Left ventricle myocardium superior (tissue), 1 donor: ENCODE measurements at regions not wholly inside any gene's neighbourhood (a gene's known extent, or its start where the extent isn't known, plus 50 kb on each side); places are given as distances from the start of the nearest gene placed in this dataset.
"Not testable (repeated sequence)": the region's sequence is repeated elsewhere in the genome, so short reads cannot be mapped to it uniquely, and the experiment has no call there.

Experiments used
- ATAC-seq: fragments of 200-7000 bp; cut with Tn5 transposase; one replicate; pipeline ENCODE4 v1.9.1; 2020; ENCODE audit warnings: mild to moderate bottlenecking, moderate library complexity
- DNase-seq: peaks from one replicate; pipeline ENCODE4 v3.0.0-alpha.2; 2020
- intact Hi-C: fragments of 100-400 bp; cut with micrococcal nuclease; formaldehyde crosslinking; loops from one replicate; pipeline ENCODE4 v1.11.0; 2022
- donor health status: DM: no; HTN: yes; CAD: no; lungs with severe emphysema.

DNA sequence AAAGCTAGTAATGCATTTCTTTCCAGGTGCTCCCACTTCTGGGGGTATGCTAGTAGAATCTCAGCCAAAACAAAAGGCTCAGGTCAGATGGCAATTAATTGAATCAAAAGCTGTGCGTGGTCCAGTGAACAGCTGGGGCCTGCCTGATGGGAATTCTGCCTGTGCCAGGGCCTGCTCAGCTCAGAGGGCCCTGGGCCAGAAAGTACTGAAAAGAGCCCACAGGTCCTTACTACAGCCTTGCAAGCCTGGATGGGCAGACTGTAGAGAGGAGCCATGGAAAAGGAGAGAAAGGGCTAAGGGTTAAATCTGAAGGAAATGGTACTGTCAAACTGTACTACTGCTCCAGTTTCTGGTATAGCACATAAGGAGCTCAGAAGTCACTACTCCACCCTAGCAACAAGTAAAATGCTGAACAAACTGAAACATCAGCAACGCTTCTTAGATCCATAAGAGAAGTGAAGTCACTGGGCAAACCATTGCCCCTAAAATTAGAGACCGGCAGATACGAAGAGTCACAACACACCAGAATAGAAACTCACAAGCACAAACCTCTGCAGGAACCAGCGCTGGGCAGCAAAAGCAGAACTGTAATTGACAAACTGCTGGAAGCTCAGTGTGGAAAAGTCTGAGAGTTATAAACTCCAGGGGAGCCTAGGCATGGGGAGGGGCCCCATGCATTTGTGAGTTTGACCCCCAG is 121.1 kb upstream of the SYT6 start:
- intact Hi-C loops: no loop called here
- ATAC-seq: peak; percentile 84

GRCh38 chr1:114272593-114272992 is 118.9 kb upstream of the SYT6 start:
- DNase-seq: no peak
- ATAC-seq: peak; percentile 82
- intact Hi-C loops: no loop called here

More for the DNA sequence above, 121.1 kb upstream of the SYT6 start:
- DNase-seq: no peak

GRCh38 chr1:114270718-114271117 is 117.0 kb upstream of the SYT6 start:
- intact Hi-C loops: no loop called here
- DNase-seq (no peak), ATAC-seq (no peak)

DNA sequence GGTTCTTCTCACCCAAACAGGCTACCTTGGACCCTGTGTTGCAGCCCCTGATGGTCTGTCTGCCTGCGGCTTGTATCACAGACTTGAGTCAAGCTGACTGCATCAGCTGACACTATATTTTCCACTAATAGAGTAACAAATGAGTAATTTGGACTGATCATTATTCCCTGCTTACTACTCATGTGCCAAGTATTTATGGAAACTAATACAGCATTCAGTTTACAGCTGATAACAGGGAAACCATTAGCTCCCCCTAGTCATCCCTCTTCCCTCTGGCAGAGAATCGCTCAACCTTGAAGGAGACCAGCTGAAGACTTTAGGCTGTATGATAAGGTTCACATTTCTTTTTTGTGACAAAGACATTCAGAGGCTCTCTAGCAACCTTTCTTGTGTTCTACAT is 116.6 kb upstream of the SYT6 start:
- DNase-seq (no peak), ATAC-seq (no peak)
- intact Hi-C loops: no loop called here

DNA sequence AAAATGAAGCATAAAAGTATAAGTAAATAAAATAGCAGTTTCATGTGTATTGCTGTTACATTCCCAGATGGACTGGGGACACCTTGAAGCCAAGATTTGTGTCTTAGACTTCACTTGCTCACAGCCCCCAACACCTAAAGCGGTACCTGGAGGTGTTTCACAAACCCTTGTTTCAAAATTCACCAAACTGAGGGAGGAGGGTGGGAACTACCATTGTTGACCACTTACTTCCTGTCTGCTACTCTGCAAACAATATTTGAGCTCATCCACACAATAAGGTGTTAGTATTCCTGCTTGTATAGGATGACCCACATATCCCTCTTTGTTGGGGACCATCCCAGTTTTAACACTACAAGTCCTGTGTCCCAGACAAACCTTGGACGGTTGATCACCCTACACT is 115.9 kb upstream of the SYT6 start:
- no peak for DNase-seq
- ATAC-seq: no peak
- intact Hi-C loops: no loop called here

DNA sequence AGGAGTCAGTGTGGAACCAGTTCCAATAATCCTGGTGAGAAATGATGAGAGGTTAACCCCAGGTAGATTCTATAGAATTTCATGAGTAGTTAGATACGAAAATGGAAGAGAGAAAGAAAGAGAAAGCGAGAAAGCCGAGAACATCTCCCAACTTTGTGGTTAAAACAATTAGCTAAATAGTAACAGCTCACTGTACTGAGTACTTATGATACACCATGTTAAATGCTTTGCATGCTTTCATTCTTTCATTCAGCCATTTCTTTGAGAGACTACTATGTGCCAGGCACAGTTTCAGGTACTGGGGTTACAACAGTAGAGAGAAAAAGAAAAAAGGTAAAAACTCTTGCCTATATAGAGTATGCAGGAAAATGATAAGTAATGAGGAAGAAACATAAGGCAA is 109.7 kb upstream of the SYT6 start:
- DNase-seq (no peak), ATAC-seq (no peak)
- intact Hi-C loops: no loop called here

GRCh38 chr1:114262337-114262736 is 108.7 kb upstream of the SYT6 start:
- ATAC-seq: no peak
- intact Hi-C loops: no loop called here
- no peak for DNase-seq

- peak; percentile 73 for ATAC-seq
- no peak for DNase-seq
- intact Hi-C loops: no loop called here
Measured at GRCh38 chr1:114260805-114261484, 107.3 kb upstream of the SYT6 start.

DNA sequence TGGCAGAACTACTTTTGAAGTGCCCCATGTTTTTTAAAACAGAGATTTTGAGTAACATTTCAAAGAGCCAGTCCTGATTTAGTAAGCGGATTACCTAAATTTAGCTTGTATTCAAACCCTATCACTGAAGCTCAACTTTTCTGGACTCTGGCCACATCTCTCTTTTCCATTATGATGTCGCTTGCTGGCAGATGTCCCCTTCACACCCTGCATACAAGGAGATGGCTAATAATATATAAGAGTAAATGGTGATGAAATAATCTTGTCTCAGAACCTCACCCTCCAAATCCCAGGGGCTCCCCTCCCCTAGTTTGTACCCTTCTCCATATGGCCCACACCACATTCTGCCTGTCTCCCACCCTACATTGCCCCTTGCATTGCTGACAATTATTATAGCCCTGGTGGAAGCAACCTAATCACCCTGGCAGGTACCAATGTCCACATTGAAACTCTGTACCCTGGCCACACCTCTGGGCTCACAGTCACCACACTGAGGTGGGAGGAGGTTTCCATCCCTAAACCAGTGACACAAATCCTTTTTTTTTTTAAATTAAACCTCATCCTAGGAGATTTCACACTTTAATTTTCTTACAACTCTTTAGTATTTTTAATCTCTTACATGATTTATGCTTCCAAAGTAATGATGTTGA is 106.0 kb upstream of the SYT6 start:
- ATAC-seq (peak; percentile 91), DNase-seq (no peak)
- intact Hi-C loops: no loop called here

- intact Hi-C loops: no loop called here
- ATAC-seq (no peak), DNase-seq (no peak)
Measured at GRCh38 chr1:114258633-114259032, 105.0 kb upstream of the SYT6 start.

DNA sequence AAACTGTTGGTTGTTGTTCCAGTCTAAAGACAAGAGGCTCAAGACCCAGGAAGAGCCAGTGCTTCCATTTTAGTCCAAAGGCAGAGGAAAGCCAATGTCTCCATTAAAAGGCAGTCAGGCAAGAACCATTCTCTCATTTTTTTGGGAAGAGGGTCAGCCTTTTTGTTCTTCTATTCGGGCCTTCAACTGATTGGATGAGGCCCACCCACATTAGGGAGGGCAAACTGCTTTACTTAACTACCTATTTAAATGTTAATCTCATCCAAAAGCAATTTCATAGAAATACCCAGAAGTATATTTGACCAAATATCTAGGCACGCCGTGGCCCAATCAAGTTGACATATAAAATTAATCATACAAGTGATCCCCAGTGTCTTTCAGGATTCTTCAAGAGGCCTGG is 104.4 kb upstream of the SYT6 start:
- ATAC-seq (no peak), DNase-seq (no peak)
- intact Hi-C loops: no loop called here

DNA sequence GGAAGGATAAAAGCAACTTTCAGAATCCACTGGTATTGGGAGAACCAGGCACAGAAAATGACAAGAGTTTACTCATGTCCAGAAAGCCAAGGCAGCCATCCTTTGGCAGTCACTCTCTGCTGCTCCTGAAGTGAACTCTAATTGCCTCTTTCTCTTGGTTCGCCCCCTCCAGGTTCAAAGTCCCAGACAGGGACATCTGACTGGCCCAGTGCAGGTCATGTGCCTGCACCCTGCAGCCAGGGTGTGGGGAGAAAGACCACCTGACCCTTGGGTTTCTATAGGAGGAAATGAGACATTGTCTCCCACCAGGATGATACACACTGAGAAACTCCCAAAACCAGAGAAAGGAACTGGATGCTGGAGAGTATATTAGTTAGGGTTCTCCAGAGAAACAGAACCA is 103.9 kb upstream of the SYT6 start:
- DNase-seq (no peak), ATAC-seq (no peak)
- intact Hi-C loops: no loop called here

DNA sequence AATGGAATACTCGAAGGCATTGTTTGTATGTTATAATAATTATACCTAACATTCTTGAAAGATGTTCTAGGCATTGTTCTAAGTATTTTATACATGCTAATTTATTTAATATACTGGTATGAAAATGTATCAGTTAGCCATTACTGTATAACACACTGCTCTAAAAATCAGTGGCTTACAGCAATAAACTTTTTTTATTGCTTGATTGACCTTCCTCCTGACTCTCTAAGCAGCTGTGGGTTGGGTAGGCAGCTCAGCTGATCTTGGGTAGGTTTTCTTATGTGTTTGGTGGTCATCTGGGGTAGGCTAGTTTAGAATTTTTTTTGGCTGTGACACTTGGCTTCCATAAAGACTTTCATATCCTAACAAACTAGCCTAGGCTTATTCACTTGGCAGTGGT is 100.2 kb upstream of the SYT6 start:
- DNase-seq (no peak), ATAC-seq (no peak)
- intact Hi-C loops: no loop called here

DNA sequence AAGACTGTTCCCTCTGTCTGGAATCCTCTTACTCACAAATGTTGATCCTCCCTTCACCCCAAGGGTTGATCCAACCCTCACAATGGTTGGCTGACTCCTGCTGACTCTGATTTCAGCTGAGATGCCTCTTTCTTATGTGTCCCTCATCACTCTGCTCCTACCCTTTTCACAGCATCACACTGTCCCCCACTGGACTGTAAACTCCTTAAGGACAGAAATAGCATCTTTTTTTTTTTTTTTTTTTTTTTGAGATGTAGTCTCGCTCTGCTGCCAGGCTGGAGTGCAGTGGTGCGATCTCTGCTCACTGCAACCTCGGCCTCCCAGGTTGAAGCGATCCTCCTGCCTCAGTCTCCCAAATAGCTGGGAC is 97.9 kb upstream of the SYT6 start:
- ATAC-seq: peak; percentile 59
- intact Hi-C loops: no loop called here
- DNase-seq: no peak

DNA sequence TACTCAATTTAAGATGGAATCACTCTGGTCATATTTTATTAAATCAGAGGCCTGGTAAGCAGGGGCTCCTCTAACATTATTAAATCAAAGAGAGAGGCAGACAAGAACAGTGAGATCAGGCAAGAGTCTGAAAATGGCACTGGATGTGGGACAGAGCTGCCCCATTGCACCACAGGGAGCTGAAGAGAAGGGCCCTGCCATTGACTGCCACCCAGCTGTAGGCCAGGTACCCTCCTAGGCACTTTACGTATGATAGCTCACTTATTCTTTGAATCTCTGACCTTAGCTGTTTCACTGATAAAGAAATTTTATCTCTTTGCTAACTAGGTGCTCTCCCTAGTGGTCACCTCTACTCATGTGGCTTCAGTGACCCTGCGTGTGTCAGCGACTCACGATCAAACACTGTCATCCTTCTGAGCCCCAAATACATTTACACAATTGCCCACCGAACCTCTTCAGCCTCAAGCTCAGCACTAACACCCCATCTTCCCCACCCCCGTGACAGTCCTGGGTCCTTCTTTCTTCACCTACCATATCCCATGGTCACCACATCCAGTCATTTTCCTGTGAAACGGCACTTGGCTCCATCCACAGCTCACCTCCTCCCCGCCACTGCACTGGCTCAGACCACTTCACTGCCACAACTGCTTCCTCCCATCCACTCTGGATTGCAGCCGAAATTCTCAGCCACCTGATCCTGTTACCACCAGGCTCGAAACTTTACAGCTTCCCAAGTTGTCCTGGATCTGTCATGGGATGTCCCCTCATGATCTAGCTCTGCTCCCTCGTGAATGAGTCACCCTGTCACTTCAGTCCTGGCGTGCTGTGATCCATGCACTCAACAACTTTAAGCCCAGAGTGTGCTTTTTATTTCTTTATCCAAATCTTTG is 97.3 kb upstream of the SYT6 start:
- peak; percentile 36 for DNase-seq
- ATAC-seq: peak; percentile 96
- intact Hi-C loops: no loop called here

DNA sequence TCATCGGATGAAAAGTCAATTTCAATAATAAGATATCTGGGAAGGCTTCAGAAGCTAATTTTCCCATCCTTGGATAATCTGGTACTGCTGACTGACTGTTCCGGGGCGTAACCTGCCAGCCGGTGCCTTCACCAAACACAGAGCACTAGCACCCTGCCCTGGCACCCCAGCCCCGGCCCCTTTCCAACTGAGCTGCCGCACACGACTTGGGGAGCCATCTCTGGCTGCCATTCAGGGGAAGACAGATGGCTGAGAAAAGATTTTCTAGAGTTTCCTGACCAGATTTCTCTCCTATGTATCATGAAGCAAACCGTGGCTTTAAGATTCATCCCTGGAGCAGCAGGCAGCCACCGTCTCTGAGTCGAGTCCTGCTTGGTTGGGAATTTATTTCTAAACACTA is 96.0 kb upstream of the SYT6 start:
- intact Hi-C loops: no loop called here
- DNase-seq (no peak), ATAC-seq (no peak)

DNA sequence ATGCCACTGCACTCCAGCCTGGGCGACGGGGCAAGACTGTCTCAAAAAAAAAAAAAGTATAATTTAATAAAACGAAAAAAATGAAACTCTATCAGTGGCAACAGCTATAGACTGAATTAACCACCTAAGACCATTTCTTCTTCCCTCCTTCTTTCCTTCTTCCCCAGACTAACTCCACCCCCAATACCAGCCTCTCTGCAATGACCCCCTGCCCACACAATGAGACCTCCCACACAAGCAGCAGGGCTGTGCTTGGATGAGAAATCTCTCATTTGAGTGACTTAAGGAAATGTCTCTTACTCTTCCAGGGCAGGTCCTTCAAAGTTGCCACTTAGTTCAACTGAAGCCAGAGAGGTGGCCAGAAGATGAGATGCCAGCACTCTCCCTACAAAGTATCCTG is 94.5 kb upstream of the SYT6 start:
- intact Hi-C loops: no loop called here
- ATAC-seq: no peak
- DNase-seq: no peak

- ATAC-seq, DNase-seq, intact Hi-C loops: not testable (repeated sequence)
Measured at GRCh38 chr1:114242531-114243210, 89.0 kb upstream of the SYT6 start.

DNA sequence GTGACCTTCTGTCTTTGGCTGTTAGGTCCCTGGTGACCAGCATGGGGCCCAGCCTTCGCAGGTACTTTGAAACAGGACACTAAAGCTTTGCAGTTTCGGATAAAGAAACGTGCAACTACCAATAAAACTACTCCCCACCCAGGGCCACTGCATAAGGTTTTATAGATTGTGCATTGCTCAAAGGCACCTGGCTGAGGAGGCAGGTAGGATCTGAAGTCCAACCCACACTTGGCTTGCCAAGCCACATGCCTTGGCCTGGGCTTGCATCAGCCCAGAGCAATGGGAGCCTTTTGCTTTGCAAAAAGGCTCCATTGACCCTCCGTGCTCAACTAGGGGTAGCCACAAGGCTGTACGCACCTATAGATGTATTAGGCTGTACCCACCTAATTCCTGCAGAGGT is 84.4 kb upstream of the SYT6 start:
- DNase-seq (no peak), ATAC-seq (no peak)
- intact Hi-C loops: no loop called here
